ENCODE measurements at regions not wholly inside any gene's neighbourhood (a gene's known extent, or its start where the extent isn't known, plus 50 kb on each side); places are given as distances from the start of the nearest gene placed in this dataset.

DNA sequence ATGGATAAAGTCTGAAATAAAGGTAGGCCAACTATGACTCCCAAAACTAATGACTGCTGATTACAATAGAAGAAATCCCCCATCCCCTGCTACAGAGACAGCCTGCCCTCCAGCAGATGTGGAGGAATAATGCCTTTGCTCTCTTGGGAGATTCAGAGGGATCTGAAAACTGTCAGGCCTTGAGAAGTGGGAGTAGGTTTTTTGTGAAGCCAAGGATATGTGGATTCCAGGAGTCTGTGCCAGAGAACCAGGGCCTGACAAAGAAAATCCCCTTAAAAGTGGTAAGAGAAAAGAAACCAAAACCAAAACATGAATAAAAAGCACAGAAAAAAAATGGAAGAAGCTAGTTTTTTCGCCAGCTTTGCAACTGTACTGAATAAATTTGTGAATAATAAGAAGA, 397.6 kb downstream of the ZNF521 start:
- DNase-seq: no peak

DNA sequence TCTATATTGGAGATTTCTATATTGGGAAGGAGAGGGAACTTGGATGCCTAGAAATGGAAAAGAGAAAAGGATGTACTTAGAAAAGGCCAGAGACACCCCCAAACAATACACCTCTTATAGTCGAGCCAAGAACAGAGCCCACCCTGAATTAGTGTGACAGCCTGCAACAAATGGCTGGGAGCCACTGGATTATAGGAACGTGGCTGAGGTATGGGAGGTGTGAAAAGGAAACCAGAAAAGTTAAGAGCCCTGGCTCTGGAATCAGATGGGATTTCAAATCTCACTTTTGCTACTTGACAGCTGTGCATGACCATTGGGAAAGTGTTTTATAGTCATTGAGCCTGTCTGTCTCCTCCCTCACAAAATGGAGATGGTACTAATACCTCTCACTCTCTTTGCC, 394.0 kb downstream of the ZNF521 start:
- no peak for DNase-seq

DNA sequence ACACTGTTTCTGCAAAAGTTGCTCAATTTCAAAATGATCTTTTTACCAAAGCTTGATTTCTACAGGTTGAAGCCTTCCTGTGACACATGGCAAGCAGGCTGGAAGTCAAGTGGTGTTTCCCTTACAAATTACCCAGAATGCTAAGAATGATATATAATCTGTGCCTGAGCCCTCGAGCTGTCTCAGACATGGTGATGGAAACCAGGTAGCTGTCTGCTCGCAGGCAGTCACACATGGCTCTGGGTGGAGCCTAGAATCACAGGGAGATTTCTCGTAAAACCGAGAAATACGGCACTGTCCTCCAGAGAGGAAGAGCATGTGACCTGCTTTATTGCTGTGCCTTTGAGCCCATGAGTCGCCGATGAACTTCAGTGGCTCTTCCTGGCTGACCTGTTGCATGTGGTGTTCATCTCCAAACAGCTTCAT, 392.9 kb downstream of the ZNF521 start:
- DNase-seq: no peak

DNA sequence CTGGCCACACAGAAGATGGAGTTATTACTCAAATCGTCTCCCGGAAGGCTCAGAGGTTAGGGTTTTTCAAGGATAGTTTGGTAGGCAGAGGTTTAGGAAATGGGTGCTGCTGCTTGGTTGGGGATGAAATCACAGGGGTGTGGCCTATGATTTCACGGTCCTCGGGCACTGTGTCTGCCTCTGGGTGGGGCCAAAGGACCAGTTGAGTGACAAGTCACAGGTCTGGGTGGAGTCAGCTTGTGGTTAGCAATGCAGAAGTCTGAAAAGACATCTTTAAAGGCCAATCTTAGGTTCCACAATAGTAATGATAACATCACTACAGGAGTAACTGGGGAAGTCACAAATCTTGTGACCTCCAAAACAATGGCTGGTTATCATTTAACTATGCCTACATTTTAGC, 387.8 kb downstream of the ZNF521 start:
- DNase-seq: no peak

DNA sequence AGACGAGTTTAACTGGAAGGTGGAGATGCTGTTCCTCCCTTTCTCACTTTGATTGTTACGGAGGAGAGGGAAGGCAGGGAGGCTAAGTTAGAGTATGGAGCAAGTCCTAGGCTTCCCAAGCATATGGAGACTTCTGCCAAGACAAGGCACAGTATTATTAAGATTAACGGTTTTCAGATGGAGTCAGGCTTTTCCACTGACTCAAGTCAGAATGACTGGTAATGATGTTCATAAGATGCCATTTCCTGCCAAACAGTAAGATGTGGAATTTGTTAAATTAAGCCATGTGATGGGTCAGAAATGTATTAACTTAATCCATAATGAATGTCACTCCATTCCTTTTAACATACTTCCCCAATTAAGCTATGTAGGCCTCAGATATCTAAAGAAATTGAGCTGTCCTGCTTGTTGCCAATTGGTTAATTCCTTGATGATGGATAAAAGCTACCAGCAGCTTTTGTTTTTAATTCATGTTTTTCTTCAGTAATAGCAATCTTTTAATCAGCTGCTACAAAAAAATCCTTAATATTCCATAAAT, 383.7 kb downstream of the ZNF521 start:
- no peak for DNase-seq

DNA sequence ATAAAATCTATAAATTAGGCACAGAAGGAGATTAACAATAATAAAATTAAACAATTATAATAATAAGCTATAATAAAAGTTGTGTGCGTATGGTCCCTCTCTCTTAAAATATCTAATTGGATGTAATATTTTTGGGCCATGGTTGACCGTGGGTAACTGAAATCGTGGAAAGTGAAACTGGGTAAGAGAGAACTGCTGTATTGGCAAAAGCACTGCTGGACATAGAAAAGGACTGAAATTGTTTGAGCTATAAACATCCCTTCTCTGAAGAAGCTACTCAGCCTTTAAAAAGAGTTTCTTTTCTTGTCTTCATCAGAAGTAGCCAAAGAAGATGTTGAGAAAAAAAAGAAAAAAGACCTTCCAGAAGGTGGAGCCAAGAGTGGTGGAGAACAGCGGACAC, 379.4 kb downstream of the ZNF521 start:
- no peak for DNase-seq

DNA sequence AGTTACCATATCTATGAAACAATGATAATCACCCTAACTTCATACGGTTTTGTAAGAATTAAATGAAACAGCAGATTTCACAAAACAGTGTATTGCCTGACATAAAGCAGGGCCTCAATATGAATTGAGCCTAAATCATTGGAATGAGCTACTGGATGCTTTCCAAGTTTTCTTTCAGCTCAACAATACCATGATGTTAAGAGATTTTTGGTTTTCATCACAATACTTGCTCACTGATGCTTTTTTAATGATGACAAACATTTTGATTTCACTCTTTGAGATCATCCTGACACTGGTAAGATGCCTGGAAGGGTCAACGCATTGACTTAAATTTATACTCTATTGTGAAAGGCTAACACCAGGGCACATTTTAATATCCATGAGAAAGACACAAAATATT, 377.5 kb downstream of the ZNF521 start:
- DNase-seq: no peak

DNA sequence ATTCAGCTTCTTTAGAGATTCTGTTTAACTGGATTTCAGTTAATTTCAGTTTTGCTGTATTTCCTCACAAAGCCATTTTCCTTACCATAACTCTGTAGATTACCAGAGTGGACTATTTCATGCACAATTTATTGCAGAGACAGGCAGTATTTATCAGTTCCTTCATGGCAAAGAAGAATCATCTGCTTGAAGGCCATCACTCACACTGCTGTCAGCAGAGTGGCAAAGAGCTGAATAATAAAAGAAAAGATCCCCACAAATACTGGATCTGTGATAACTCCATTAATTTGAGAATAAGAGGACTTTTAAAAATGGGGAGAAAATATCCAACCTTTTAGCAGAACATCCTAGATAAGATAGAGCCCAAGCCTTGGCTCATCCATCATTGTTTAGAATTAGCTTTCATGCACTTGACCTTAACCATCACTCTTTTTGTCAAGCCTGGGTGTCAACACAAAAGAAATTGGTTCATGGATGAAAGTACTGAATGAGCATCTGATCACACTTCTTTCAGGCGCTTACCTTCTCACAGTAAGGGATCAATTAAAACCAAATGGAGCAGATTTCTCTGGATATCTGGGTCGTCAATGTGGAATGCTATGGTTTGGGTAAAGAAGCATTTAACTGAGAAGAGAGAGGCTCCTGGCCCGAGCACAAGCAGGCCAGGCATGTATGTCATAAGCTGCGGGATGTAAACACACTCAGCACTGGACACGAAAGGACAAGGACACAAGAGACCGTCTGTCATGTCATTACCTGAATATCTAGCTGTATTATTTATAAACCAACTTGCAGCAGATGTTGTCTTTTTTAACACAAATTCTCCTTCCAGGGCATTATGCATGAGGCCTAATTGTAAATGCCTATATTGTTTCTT, 376.2 kb downstream of the ZNF521 start:
- DNase-seq: no peak

DNA sequence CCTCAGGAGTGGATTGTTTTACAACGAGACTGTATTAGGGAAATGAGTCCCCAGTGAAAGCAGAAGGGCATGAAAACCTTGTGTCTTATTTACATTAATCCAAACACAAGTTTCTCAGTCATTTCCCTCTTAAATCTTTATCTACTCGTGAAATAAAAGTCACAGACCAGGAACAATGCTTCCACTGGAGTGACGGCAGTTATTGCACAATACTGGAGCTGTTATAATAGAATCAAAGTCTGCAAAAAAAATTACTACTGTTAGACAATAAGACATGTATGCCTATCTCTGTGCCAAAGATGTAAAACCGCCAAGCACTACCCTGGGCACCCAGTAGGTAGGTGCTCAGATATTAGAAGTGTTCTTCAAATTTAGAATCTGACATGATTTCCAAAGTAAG, 375.5 kb downstream of the ZNF521 start:
- DNase-seq: no peak

DNA sequence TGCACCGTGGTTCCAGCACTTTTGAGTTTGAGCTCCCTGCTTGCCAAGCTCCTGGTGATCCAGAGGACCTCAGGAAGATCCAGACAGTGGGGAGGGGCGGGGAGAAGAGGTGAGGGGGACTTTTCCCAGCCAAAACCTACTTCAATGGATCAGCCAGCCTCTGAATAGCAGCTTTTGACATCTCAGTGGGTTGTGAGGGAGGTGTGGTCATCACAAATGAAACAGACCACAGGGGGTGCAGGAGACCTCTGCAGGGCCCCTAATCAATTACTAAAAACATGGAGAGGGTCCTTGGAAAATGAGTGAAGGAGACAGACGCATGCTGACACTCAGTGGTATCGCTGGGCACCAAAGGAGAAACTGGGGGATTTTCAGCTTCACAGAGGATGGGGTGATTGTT, 372.7 kb downstream of the ZNF521 start:
- no peak for DNase-seq

DNA sequence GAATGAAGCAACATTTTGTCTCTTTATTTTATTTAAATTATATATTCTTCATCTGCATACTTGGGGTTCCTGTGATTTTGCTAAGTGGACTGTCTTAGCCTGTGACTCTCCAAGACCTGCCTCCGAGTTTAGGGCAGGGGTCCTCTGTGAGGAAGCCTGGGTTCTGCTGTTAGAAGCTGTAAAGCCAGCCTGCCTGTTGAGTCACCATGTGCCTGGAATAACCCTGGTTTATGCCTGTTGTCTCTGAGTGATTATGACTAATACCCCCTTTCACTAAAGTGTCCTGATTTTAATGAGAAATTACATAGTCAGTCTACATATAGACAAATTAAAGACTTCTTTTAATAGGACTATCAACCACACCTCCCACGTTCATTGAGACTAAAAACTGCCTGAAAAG, 369.1 kb downstream of the ZNF521 start:
- DNase-seq: no peak

DNA sequence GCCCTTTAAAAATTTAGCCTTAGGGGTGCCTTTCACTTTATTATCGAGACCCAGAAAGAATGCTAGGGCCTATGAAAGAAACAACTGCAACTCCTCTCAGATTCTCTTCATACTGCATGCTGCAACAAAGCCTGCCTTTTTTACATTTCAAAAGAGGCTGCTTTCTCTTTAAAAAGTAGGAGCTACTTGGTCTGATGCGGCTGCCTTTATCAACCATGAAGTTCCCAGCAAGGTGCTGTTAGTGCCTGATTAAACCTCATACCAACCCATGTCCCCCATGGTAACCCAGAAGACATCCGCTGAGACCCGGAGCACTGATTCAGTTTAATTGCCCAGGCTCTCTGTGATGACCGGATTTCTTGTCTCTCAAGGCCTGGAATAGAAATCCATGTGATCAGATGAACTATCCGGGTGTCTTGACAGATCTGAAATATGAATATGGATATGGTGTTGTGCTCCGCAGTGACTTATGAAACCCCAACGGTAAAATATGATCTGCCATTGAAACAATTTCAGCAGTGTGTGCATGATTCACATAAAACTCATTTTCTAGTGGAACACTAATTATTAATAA, 368.3 kb downstream of the ZNF521 start:
- no peak for DNase-seq

DNA sequence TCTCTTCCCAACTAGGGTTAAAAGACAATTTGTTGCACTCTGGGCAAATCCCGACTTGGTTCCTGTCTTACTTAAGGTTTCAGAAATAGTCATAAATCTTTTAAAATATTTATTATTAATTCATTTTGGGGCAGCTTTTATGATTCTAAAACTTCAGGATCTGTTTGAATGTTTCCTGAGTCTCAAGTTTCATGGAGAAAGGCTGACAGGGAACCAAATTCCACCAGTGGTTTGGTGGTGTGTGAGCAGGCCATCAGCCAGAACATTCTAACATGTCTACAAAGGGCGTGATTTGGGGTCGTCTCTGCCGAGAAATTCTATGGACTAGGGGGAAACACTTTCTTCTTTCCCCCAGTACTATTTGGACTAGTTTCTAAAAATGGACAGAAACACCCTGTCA, 366.4 kb downstream of the ZNF521 start:
- DNase-seq: no peak

DNA sequence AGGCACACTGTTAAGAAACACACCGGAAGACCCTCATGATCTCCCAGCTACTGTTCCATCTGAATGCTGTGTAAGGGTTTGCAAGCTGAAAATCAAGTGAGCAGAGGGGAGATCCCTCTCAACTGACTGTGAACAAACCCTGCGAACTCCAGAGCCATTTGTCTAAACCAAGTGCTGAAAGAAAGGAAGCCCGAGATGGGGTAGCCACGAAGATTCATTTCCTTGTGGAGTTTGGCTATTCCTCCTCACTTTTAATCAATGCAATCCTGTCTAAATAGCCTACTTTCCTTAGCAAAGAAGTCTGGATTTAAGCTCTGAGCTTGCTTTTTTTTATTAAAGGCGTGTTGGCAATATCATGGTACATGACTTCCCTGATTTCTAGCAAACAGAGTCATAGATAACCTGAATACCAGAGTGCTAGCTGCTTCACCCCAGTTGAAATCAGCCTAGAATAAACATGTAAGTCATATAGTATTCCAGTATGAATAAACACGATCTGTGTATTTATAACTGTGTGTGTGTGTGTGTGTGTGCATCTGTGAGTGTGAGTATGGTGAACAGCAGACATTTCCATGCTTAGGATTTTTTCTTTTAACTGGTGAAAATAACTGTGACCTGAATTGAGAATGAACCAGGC, 365.2 kb downstream of the ZNF521 start:
- no peak for DNase-seq

DNA sequence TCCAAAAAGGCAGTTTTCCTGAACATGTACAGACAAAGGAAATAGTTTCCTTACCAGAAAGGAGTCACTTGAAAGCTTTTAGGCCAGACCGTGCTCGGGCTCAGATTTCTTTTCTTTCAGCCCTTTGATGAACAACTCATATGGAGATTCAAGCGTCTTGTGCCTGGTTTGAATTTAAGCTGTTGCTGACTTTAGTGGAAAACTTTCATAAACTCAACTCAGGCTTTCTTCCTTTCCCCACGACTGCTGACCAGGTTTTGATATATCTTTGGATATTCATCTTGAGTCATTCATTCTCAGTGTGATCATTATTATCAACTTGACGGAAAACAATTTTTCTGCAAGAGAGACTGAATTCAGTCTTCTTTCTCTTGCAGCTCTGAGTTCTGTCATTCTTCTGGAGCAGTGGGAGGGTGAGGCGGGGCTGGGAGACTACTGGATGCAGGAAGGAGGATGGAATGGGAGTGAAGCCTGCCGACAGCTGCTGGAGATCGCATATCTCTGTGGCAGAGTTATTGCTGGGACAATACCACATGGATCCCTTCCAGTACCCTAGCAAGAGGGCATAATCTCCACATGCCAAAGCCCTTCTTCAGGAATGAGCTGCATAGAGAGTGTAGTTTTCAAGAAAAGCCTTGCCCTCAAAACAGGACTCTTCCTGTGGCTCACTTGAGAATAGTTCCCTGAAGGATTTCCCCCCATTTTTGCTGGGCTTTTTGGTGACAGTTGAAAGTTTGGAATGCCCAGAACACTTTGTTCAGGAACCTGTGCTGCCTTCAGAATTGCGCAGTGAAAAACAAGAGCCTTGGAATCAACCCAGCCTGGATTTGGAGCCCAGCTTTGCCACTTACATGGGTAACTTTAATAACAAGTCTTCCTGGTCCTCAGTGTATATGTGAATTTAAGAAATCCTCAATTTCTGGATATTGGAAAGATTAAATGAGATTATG, 364.4 kb downstream of the ZNF521 start:
- no peak for DNase-seq

DNA sequence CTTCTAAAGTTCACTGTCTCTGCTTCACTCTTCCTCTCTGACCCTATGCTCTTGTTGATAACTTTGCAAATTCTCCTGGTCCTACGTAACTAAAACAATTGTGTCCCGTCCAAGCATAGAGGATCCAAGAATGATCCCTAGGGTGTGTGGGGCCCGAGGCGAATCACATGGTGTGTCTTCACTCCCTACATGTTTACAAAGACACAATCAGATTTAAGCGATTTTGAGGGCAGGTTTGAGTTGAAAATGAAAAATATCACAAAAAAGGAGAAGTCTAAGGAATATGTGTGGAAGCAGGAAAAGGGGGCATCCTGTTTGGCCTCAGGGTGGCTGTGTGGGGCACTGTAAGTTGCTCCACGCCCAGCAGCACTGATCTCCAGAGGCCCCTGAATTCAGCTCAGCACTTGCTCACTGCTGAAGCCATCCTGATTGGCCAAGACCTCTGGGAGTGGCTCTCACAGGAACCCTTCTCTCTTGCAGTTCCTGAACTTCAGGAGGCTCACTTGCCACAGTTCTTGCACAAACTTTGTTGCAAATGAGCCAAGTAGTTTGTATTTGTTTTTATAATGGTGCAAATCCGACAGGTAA, 363.6 kb downstream of the ZNF521 start:
- no peak for DNase-seq

DNA sequence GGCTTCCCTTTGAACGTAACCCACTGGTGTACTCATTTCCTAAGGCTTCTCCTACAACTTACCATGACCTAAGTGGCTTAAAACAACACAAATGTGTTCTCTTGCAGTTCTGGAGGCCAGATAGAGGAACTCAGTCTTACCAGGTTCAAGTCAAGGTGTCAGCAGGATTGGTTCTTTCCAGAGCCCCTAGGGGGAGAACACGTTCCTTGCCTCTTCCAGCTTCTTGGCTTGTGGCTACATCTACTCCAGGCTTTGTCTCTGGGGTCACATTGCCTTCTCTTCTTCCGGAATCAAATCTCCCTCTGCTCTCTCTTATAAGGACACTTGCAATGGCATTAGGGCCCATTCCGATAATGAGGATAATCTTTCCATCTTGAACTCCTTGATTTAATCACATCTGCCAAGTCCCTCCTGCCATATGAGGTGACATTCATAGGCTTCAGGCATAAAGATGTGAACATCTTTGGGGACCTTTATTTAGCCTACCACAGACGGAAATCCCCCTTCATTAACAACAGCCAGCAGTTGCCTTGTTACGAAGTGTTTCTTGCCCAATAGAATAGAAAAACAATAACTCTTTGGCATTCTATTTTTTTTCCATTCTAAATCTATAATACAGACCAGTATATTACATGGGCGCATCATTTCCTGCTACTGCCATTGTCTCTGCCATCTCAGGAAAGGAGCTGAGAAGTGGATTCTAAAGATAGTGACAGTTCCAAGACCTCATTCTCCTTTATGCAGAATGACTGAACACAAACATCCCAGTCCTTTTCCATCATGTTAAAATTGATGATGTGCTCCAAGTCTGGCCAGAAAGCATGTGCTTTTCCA, 362.0 kb downstream of the ZNF521 start:
- DNase-seq: no peak

DNA sequence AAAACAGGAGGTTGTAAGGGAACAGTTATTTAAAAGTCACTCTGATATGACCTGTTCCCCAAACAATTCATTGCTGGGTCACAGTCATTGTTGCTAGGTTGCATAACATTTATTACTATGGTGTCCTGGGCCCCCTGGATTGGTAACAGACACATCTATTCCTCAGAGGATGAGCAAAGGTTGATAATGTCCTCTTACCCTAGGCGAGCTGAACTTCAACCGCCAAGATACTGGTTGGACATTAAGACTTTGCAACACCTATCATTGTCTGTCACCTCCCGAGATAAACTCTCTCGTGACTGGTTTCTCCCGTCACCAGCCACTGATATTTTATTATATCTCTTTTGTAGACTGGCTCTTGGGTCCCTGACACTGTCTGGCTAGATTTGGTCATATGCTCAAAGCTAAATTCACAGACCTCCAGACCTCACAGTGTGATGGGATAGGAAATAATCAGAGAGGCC, 361.3 kb downstream of the ZNF521 start:
- DNase-seq: no peak

DNA sequence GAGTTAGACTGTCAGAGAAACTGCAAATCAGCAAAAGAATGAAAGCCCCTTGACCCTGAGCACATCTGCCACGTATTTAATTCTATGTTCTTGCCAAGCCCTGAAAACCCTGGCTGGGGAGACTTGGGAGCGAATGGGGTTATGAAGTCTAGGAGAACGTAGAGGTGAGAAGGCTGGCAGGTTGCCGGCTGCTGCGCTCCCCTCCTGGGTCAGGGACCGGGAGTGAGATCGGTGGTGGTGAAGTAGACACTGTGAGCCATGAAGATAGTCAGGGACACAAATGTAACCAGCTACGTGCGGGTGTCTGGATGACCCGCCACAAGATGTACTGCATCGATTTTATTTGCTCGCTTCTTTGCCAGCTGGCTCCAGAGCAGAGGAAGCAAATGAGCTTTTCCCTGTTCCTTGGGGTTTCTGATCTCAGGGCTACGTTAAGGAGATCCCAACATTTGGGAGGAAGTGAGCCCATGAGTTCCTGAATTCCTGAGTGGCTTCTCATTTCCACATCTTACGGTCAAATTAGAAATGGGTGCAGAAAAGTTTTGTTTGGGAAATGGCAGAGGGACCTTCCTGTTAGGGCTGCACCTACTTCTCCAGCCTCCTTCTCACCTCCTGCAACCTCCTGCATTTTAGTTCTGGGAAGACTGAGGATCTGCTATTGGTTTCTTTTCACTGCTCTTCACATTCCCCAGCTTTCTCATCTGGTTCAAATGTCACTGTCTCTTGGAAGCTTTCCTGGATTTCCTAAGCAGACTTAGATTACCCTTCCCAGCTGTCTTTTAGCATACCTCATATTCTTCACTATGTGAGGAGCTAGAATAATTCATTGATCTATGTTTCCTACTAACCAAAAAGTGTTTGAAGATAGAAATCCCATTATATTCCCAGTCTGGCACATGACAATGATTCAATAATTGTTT, 360.6 kb downstream of the ZNF521 start:
- DNase-seq: no peak

DNA sequence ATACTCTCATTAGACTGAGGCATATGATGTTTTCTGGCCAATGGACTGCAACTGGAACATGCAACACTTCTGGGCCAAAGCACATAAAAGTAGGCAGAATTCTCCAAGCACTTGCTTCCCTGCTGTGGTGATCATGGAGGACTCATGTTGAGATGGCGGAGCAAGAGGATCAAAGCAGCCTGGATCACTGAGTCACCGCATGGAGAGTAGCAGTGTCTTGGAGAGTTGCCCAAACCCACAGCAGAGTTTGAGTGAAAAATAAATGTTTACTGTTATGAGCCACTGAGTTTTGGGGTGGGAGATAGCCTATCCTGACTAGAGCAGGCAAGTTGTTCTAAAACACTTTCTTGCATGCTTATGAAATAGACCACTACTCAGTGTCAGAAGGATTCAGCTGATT, 359.5 kb downstream of the ZNF521 start:
- no peak for DNase-seq

Measured in NCI-H1048 (cell line).